ENCODE measurements at regions not wholly inside any gene's neighbourhood (a gene's known extent, or its start where the extent isn't known, plus 50 kb on each side); places are given as distances from the start of the nearest gene placed in this dataset.

GRCh38 chr2:34632327-34632726 is 1033.2 kb upstream of the FAM98A start (continued):
- TF ChIP-seq, protein P1, sequence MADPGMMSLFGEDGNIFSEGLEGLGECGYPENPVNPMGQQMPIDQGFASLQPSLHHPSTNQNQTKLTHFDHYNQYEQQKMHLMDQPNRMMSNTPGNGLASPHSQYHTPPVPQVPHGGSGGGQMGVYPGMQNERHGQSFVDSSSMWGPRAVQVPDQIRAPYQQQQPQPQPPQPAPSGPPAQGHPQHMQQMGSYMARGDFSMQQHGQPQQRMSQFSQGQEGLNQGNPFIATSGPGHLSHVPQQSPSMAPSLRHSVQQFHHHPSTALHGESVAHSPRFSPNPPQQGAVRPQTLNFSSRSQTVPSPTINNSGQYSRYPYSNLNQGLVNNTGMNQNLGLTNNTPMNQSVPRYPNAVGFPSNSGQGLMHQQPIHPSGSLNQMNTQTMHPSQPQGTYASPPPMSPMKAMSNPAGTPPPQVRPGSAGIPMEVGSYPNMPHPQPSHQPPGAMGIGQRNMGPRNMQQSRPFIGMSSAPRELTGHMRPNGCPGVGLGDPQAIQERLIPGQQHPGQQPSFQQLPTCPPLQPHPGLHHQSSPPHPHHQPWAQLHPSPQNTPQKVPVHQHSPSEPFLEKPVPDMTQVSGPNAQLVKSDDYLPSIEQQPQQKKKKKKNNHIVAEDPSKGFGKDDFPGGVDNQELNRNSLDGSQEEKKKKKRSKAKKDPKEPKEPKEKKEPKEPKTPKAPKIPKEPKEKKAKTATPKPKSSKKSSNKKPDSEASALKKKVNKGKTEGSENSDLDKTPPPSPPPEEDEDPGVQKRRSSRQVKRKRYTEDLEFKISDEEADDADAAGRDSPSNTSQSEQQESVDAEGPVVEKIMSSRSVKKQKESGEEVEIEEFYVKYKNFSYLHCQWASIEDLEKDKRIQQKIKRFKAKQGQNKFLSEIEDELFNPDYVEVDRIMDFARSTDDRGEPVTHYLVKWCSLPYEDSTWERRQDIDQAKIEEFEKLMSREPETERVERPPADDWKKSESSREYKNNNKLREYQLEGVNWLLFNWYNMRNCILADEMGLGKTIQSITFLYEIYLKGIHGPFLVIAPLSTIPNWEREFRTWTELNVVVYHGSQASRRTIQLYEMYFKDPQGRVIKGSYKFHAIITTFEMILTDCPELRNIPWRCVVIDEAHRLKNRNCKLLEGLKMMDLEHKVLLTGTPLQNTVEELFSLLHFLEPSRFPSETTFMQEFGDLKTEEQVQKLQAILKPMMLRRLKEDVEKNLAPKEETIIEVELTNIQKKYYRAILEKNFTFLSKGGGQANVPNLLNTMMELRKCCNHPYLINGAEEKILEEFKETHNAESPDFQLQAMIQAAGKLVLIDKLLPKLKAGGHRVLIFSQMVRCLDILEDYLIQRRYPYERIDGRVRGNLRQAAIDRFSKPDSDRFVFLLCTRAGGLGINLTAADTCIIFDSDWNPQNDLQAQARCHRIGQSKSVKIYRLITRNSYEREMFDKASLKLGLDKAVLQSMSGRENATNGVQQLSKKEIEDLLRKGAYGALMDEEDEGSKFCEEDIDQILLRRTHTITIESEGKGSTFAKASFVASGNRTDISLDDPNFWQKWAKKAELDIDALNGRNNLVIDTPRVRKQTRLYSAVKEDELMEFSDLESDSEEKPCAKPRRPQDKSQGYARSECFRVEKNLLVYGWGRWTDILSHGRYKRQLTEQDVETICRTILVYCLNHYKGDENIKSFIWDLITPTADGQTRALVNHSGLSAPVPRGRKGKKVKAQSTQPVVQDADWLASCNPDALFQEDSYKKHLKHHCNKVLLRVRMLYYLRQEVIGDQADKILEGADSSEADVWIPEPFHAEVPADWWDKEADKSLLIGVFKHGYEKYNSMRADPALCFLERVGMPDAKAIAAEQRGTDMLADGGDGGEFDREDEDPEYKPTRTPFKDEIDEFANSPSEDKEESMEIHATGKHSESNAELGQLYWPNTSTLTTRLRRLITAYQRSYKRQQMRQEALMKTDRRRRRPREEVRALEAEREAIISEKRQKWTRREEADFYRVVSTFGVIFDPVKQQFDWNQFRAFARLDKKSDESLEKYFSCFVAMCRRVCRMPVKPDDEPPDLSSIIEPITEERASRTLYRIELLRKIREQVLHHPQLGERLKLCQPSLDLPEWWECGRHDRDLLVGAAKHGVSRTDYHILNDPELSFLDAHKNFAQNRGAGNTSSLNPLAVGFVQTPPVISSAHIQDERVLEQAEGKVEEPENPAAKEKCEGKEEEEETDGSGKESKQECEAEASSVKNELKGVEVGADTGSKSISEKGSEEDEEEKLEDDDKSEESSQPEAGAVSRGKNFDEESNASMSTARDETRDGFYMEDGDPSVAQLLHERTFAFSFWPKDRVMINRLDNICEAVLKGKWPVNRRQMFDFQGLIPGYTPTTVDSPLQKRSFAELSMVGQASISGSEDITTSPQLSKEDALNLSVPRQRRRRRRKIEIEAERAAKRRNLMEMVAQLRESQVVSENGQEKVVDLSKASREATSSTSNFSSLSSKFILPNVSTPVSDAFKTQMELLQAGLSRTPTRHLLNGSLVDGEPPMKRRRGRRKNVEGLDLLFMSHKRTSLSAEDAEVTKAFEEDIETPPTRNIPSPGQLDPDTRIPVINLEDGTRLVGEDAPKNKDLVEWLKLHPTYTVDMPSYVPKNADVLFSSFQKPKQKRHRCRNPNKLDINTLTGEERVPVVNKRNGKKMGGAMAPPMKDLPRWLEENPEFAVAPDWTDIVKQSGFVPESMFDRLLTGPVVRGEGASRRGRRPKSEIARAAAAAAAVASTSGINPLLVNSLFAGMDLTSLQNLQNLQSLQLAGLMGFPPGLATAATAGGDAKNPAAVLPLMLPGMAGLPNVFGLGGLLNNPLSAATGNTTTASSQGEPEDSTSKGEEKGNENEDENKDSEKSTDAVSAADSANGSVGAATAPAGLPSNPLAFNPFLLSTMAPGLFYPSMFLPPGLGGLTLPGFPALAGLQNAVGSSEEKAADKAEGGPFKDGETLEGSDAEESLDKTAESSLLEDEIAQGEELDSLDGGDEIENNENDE (IDR thresholded peaks at IDR 0.05; ENCODE audit: insufficient replicate concordance, low read length): no peak
- TF ChIP-seq RNF2 (IDR thresholded peaks at IDR 0.05; ENCODE audit: borderline replicate concordance, low read depth, low read length, missing control alignments, poor library complexity, severe bottlenecking): no peak
- no peak for TF ChIP-seq KDM1A (IDR thresholded peaks at IDR 0.05; ENCODE audit: borderline replicate concordance, low read length)
- TF ChIP-seq RFX5 (IDR thresholded peaks at IDR 0.05; ENCODE audit: borderline replicate concordance, low read depth, low read length): no peak
- TF ChIP-seq, protein P2, sequence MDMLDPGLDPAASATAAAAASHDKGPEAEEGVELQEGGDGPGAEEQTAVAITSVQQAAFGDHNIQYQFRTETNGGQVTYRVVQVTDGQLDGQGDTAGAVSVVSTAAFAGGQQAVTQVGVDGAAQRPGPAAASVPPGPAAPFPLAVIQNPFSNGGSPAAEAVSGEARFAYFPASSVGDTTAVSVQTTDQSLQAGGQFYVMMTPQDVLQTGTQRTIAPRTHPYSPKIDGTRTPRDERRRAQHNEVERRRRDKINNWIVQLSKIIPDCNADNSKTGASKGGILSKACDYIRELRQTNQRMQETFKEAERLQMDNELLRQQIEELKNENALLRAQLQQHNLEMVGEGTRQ (IDR thresholded peaks at IDR 0.05; ENCODE audit: low read length): no peak
- TF ChIP-seq, protein P3, sequence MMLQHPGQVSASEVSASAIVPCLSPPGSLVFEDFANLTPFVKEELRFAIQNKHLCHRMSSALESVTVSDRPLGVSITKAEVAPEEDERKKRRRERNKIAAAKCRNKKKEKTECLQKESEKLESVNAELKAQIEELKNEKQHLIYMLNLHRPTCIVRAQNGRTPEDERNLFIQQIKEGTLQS (IDR thresholded peaks at IDR 0.05; ENCODE audit: insufficient read depth, low read depth, low read length): no peak
- TF ChIP-seq EZH2 (IDR thresholded peaks at IDR 0.05; ENCODE audit: low read depth, low read length, severe bottlenecking): no peak
- no peak for TF ChIP-seq MAFK (IDR thresholded peaks at IDR 0.05; ENCODE audit: low read depth, low read length)

Measured in H1 (cell line).